Amniotic epithelial cell (primary cell): ENCODE measurements at regions not wholly inside any gene's neighbourhood (a gene's known extent, or its start where the extent isn't known, plus 50 kb on each side); places are given as distances from the start of the nearest gene placed in this dataset.

Source experiments
- DNase-seq: peaks from one replicate; pipeline ENCODE4 v3.0.0-alpha.2; 2010; ENCODE audit warnings: low read depth

DNA sequence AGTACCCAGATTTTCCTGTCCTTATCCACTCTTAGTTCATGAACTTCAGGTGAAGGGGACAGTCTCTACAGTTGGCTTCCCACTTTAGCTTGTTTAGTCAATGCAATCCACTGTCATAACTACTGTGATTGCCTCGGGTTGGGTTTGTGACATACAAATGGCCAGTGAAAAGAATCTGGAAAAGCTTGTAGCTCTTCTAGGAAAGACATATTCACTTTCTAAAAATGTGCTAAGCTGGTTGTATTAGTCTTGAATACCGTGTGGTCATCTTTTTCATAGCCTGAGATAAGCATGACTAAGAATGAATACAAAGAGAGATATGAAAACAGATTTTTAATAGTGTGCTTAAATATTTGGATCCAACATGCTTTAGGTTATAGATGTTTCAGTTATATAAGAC lies 1443.5 kb upstream of the IGFBP7 start:
- DNase-seq = peak; percentile 18

DNA sequence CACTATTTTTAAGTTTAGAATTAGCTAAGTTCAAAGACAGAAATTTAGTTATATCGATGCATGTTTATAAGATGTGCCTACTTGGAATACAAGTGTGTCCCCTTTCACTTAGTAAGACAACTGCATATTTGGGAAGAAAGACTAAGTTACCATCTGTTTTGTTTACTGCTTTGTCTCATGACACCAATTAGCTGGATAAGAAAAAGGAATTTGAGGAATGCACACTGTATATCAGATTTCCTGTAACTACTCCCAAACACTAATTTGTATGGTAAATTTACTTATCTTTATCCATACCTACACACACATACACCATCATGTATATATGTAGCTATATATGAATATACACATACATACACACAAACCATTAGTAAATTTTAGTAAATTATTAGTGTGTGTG lies 1442.8 kb upstream of the IGFBP7 start:
- DNase-seq = no peak

DNA sequence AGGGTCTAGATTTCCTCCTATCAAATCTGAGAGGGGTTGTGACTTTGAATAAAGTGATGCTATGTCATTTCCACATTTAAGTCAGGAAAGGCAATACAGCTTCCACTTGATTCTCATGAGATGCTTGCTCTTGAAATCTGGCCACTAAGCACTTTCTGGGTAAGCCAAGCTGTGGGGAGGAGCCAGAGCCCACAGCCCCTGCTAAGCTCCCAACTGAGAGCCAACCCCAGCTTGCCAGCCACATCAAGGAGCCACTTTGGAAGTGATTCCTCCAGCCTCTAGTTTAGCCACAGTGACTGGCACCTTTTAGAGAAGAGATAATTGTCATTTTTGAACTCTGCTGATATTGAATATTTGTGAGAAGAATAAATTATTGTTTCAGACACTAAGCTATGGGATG lies 1441.5 kb upstream of the IGFBP7 start:
- DNase-seq = no peak

DNA sequence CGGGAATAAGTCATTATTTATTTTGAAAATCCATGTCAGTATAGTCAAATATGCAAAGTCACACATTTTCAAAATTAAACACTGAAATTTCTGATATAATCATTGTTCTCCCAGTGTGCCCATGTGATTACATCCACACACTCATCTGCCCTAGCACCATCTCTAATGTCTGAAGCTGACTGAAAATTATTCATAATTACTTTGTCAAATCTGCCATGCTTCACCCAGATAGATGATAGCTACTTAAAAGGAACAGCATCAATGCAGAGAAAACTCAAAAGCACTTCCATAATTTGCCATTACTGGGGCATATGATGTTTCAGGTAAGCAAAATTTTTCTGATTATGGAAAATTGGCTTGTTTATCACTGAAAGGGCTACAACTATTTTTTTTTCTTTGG lies 1433.3 kb upstream of the IGFBP7 start:
- no peak for DNase-seq

DNA sequence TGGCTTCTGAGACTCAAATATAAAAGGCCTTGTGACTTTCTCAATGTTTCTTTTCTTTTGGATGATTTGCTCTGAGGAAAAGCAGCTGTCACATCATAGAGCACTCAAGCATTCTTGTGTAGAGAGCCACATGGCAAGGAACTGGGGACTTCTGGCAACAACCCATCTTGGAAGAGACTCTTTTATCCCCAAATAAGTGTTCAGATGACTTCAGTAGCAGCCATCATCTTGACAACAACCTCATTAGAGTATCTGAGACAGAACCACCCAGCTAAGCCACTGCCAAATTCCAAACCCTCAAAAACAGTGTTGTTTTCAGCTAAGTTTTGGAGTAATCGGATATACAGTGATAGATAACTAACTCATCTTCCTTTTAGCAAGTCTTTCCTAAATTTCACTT lies 1431.7 kb upstream of the IGFBP7 start:
- no peak for DNase-seq

DNA sequence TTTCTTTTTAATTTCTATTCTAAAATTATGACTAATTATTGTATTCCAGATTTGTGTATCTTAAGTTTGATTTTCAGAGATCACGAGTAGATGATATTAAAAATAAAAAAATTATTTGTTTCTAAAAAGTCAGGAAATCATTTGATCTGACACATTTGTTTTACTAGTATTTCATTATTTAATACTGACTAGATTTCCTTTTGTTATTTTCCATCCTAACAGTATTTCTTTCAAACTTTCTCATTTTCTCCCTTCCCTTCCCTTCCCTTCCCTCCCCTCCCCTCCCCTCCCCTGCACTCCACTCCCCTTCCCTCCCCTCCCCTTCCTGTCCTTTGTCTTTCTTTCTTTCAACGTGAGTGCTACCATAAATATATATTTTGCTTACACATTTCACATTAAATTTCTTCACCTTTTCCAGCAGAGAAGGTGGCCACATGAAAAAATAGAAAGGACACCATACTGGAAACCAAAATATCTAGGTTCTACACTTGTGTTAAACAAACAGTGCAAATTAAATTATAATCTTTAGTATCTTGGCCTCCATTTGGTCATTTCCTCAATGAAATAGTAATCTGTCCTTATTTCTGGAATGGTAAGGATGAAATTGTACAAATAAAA lies 1412.7 kb upstream of the IGFBP7 start:
- no peak for DNase-seq

DNA sequence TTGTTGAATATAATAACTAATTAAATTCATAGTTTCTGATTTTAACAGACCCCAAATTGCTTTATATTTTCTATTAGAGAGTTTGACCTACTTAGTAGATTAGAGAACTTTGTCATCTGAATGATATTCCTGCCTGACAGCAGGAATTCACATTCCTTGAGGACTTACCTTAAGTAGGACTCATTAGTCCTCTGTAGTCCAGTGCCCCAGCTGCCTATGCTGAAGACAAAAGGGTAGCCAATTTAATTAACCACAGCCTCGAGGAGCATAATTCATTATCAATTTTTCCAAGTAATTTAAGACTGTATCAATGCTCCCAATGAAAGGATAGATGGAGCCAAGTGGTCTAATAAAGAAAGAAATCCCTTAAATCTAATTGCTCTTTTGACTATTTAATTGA lies 1405.0 kb upstream of the IGFBP7 start:
- no peak for DNase-seq

DNA sequence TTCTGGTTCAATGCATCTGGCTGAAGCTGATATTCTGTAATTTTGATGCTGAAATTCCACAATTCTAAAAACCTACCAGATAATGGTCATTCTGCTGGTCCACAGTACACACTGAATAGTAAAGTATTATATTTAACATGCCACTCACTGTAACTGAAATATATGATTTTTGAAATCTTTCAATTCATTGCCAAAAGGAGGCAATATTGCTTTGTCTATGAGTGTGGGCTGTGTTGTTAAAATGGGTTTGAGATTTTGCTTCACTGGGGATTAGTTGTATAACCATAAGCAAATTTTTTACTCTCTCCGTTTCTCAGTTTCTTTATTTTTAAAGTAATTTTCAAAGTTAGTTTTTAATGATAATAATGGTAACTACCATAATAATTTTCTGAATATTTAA lies 1404.1 kb upstream of the IGFBP7 start:
- DNase-seq = no peak

DNA sequence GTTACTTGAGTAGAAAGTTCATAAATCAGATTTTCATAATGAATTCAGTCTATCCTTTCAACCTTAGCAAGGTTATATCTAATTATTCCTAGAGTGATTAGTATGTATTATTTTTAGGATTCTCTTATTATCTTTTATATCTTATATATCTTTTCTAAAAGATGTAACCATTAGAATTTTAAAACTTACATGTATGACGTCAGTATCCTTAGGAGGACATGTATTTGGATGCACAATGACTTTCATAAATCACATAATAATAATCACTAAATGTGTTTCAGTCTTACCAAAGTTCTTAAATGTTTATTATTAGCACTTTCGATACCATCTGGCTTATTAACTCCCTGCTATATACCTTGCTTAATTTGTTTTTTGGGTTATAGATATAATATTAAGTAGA lies 1400.5 kb upstream of the IGFBP7 start:
- DNase-seq = no peak

DNA sequence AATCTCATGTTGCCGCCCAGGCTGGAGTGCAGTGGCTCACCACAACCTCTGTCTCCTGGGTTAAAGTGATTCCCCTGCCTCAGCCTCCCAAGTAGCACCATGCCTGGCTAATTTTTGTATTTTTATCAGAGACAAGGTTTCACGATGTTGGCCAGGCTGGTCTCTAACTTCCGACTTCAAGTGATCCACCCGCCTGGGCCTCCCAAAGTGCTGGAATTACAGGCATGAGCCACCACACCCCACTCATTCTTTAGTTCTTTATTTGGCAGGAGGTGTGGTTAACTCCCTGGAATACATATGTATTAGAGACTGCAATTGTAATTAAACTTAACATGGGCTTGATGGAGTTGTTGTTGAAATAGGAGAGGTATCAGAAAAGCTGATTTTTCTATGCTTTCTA lies 1396.9 kb upstream of the IGFBP7 start:
- DNase-seq = no peak

DNA sequence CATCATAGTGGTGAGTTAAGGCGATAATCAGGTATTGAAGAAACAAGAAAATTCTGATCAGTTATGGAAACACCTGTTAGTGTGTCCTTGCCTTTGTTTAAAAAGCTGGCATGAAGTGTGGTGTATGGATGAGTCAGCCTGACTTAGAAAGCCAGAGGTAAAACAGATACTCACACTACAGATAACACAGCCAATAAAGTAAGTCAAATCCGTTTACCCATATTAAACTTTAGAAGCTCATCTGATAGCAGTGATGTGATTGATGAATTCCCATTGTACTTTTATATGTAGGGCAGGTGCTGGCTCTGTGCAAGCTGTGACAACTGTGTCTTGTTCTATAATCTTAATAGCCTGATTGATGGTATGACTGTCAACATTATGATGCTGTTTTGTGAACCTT lies 1392.7 kb upstream of the IGFBP7 start:
- DNase-seq = no peak

DNA sequence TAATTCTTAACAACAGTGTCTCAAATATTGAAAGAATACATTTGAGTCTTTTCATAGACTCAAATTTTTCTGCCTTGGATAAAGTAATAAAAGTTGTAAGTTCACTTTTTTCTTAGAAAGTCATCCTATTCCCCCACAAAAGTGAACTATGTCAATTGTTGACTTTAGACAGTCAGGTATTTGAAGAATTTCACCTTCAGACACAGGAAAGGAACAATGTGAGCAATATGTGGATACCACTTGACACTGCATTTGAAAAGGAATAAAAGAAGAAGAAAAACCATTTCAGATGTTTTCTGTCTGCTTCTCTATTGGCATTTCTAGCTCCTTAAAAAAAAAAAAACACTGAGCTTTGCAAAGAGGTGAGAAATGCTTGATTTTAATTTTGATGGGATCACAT lies 1389.0 kb upstream of the IGFBP7 start:
- no peak for DNase-seq

DNA sequence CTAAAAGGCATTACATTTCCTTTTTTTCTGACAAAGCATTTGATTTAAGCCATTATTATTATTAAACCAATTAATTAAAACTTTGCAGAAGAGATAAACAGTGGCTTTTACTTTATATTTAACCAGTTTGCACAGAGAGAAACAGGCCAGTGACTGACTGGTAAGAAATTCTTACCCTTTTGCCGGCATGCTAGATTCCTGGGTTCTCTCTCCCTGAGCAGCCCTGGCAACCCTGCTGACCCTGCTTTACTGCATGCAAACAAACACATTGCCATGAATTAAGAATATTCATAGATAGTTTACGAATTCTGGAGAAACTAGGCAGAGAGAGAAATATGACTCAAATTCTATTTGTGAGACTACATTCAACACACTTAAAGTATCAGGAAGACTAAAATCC lies 1381.4 kb upstream of the IGFBP7 start:
- DNase-seq = no peak

DNA sequence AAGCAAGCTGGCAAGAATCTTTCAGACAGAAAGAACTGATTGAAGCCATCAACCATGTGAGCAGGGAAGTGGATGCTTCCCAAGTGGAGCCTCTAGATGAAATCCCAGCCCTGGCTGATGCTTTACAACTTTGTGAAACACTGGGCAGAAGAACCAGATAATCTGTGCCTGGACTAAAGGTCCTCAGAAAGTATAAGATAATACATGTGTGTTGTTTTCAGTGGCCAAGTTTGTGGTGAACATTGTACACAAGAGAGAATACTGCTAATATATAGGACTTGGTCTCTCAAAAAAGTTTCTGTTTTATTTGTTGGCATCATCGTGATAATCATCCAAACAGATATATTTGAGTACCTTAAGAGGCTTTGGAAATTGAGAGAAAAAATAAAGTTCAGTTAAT lies 1367.8 kb upstream of the IGFBP7 start:
- DNase-seq = no peak

DNA sequence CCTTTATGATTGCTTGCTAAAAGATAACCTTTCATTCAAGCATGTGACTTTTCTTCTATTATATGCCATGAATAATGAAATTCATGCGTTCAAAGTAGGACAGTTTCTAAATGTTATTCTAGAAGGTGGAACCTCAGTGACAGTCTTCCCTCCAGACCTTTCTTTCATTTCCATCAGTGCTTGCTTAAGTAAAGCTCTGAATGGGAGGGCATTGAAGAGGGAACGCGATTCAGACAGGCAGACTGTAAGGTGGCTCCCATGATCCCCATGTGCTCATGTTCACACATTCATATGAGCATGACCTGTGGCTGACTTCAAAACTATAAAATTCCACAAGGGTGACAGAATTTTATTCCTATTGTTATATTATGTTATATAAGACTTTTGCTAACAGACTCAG lies 1367.3 kb upstream of the IGFBP7 start:
- no peak for DNase-seq

DNA sequence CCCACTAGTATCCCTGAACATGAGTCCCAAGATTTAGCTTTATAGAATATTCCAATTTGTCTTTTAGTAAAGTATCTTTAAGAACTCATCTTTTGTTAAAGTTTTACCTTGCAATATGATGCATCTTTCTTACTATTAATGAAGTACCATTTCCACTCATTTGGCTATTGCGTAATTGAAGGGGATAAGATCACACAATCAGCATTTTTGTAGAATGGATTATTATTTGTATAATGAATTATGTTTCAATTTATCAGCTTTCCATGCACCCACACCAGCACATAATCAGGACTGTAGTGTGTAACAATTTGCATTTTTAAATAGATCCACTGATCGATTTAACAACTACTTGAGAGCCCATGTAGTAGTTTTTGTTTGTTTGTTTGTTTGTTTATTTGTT lies 1364.9 kb upstream of the IGFBP7 start:
- DNase-seq = no peak

DNA sequence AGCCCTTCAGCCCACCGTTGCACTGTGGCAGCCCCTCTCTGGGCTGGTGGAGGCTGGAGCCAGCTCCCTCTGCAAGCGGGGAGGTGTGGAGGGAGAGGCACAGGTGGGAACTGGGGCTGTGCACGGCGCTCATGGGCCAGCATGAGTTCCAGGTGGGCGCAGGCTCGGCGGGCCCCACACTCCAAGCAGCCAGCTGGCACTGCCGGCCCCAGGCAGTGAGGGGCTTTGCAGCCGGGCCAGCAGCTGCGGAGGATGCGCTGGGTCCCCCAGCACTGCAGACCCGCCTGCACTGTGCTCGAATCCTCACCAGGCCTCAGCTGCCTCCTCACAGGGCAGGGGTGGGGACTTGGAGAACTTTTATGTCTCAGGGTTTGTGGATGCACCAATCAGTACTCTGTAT lies 1354.8 kb upstream of the IGFBP7 start:
- DNase-seq = no peak

DNA sequence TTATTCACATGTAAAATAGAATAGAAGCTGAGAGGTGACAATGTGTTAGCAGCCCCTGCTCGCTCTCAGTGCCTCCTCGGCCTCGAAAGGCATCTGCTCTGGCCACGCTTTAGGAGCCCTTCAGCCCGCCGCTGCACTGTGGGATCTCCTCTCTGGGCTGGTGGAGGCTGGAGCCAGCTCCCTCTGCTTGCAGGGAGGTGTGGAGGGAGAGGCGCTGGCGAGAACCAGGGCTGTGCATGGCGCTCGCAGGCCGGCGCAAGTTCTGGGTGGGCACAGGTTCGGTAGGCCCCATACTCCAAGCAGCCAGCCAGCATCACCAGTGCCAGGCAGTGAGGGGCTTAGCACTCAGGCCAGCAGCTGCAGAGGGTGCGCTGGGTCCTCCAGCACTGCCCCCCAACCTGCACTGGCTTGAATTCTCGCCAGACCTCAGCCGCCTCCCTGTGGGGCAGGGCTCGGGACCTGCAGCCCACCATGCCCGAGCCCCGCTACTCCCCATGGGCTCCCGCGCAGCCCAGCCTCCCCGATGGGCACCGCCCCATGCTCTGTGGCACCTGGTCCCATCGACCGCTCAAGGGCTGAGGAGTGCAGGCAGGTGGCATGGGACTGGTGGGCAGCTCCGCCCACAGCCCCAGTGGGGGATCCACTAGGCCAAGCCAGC lies 1346.7 kb upstream of the IGFBP7 start:
- no peak for DNase-seq

DNA sequence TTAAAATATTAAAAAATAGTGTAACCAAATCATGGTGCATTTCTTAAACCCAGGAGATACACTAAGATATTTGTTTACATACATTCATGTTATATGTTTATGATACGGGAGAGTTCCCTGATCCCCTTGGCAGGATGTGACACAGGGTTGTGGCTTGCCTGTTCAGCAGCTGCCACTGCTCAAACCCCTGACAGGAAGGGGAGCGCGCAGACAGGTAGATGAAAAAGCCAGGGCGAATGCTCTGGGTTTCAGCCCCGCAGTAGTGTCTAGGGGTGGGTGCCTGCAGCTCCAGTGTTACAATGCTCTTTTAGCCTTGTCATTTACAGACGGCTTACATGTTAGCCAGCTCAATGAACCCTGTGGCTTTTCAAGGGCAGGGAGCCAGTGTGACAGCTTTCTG lies 1343.8 kb upstream of the IGFBP7 start:
- DNase-seq = no peak

DNA sequence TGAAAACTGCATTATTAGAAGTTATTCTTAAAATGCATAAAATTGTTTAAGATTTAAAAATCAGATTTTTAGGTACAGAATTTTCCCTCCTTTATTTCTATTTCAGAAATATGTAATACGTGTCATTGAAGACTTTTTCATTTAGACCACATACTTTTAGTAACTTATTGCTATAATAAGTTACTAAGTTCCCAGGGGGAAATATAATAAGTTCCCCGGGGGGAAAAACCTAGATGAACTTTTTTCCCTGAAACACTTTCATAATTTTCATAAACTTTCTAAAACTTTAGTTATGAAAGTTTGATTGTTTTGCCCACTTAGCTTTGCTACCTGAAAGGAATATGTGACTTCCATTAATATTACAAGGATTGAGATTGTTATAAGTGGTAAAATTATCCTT lies 1341.5 kb upstream of the IGFBP7 start:
- no peak for DNase-seq

DNA sequence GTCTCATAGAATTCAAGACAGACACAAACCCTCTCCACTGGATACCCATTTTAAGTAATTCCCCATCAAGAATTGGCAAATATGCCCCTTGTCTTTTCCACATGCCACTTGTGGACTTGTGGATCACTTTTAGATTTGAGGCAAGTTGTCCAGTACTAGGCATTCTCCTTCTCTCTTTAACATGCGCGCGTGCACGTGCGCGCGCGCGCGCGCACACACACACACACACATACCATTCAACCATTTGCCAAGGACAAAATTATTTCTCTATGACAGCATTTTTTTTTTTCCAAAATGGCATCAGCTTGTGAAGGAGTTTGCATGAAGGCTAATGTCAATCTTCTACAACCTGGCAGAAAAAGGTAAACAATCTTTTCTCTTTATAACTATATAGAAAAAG lies 1325.7 kb upstream of the IGFBP7 start:
- DNase-seq = no peak

DNA sequence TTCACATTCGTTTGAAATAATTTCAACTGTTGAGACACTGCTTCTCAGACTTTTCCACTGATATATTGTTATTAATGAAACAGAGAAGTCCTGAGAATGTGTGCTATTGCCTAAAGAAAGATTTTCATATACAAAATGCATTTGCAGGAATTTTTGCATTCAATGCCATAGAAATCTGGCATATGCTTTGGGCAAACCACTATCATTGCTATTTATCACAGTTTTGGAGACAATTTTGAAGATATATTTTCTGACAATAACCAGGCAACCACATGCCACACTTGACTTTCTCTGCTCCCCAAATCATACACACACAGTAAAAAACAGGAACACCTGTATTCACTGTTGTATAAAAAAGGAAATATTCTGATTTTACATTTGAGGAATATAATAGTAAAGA lies 1303.7 kb upstream of the IGFBP7 start:
- DNase-seq = no peak

DNA sequence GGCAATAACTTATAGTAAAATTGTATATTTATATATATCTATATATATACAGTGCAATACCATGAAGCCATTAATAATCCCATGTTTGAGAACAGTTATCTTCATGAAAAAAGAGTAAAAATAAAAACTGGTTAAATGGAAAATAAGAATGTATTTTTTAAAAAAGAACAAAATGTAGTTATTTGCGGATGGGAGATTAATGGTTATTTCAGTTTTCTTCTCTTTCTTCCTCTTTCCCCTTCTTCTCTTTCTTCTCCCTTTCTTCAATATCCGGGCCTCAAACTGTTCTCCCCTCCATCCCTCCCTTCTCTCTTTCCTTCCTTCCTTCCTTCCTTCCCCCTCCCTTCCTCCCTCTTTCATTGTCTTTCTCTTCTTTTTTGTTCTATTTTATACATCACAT lies 1301.7 kb upstream of the IGFBP7 start:
- DNase-seq = no peak

DNA sequence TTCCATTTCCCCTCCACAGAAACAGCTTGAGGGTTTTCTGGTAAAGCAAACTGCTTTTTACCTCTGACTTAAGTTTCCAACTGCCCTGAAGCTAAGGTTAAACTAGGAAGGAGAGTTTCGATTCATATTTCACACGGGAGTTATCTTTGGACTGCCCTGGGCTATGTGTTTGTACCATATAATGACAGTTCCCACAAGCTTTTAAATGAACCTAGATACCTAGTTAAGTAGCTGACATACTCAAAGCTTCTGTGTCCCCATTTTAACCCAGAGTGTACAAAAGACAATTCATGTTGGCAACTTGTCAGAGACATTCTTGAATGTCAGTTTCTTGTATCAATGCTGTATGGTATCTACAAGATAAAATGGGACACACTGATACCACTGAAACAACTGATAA lies 1296.6 kb upstream of the IGFBP7 start:
- no peak for DNase-seq

DNA sequence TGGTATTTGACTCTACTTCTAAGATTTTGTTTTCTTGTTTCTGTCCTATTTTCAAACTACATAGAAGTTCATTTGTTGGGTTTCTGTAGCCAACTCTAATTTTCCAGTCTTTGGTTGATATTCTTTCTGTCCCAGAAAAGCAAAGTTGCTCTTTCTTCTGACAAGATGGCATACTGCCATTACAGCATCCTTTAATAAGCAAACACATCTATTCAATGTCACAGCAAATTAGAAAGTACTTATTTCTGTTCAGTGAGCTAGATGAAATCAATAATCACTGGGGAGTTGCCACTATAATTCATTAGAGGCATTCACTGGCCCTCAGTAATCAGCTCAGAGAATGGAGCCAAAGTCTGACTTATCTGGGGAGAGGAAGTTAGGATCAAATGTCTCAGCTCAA lies 1258.0 kb upstream of the IGFBP7 start:
- DNase-seq = no peak
